Fibroblast of skin of left biceps (primary cell): ENCODE measurements at regions not wholly inside any gene's neighbourhood (a gene's known extent, or its start where the extent isn't known, plus 50 kb on each side); places are given as distances from the start of the nearest gene placed in this dataset.
A peak's percentile ranks its signal among the peaks of the same experiment; 100 is the strongest.
"Not testable (repeated sequence)": the region's sequence is repeated elsewhere in the genome, so short reads cannot be mapped to it uniquely, and the experiment has no call there.

Source experiments
- DNase-seq, 2 experiments: peaks; one replicate each; pipeline ENCODE4 v3.0.0-alpha.2; 2013; ENCODE audit warnings: low read depth in 2 of 2

GRCh38 chr7:81226234-81226633 is 307.4 kb upstream of the SEMA3C start:
- DNase-seq = no peak

GRCh38 chr7:81222692-81223091 is 303.8 kb upstream of the SEMA3C start:
- DNase-seq = not testable (repeated sequence)

DNA sequence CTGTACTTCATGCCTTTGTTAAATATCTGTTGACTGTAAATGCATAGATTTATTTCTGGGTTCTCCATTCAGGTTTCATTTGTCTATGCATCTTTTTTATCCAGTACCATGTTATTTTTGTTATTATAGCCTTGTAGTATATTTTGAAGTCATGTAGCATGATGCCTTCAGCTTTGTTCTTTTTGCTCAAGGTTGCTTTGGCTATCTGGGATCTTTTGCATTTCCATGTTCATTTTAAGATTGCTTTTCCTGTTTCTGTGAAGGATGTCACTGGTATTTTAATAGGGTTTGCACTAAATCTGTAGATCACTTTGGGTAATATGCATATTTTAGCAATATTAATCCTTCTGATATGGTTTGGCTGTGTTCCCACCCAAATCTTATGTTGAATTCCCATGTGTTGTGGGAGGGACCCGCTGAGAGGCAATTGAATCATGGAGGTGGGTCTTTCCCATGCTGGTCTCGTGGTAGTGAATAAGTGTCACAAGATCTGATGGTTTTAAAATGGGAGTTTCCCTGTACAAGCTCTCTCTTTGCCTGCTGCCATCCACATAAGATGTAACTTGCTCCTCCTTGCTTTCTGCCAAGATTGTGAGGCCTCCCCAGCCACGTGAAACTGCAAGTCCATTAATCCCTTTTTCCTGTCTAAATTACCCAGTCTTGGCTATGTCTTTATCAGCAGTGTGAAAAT is 302.8 kb upstream of the SEMA3C start:
- no peak for DNase-seq

DNA sequence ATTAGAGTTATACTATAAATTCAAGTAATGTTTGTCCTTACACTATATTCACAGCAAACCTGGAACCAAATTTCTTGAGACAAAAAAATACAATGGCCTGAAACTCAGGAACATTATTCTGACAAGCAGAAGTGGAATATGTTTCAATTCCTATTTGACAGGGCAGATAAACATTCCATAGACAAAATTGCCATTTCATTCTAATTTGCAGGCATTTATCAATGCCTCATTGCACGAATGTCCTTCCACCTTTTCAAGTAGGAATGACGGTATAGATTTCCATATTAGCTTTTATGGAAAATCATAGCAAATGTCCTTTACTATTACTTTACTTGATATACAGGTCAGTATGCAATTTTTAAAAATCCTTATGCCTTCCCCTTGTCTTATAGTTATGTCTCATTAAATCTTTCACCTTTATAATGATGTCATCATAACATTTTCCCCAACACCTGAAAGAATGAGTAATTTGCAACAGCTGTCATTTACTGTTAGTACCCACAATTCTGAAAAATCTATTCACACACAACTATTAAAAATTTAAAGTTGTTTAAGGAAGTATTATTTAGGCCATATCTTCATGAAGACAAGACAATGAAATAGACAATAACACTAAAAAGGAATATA is 299.7 kb upstream of the SEMA3C start:
- no peak for DNase-seq

GRCh38 chr7:81213394-81213793 is 294.5 kb upstream of the SEMA3C start:
- DNase-seq = no peak

DNA sequence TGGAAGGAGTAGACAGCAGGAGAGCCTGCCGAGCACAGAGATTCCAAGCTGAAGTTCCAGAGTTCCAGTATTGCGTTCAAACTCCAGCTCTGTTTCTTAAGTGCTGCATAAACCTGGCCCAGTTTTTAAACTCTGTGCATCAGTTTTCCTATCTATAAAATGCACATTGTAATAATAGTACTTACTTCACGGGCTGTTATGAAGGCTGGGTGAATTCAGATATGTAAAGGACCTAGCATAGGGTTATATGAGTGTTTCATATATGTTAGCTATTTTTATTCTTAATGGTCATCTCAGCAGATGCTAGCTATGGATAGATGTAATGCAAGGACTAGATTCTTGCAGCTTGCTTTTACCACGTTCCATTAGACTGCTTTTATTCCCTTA is 293.1 kb upstream of the SEMA3C start:
- DNase-seq = no peak

DNA sequence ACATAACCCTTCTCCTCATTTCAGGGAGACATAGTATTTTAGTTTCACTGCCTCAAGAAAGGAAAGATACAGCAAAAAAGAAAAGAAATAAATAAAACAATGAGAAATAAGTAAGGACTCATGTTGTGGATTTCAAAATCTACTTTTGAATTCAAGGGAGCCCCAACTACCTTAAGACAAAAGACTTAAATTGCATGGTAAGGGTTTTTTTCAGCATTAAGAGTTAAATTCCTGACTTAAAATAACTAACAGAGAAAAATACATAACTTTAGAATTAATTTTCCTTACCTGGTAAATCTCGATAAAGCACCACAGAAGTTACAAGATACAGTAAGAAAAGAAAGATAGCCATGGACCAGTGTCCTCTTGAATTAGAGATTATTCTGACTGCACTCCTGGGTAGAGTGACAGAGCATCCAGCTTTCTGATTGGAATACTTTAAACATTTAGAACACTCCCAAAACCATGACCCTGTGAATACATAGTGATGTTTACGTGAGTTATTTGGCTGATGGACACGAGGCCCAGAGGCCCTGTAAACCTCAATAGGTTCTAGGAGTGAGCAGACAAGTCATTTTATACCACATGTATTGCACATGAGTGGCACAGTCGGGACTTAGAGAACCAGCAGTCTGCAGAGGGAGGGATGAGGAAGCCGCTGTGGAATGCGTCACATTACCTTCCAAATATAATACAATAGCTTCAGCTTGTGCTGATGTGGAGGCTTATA is 292.5 kb upstream of the SEMA3C start:
- DNase-seq = peak; percentile 37 to 42

DNA sequence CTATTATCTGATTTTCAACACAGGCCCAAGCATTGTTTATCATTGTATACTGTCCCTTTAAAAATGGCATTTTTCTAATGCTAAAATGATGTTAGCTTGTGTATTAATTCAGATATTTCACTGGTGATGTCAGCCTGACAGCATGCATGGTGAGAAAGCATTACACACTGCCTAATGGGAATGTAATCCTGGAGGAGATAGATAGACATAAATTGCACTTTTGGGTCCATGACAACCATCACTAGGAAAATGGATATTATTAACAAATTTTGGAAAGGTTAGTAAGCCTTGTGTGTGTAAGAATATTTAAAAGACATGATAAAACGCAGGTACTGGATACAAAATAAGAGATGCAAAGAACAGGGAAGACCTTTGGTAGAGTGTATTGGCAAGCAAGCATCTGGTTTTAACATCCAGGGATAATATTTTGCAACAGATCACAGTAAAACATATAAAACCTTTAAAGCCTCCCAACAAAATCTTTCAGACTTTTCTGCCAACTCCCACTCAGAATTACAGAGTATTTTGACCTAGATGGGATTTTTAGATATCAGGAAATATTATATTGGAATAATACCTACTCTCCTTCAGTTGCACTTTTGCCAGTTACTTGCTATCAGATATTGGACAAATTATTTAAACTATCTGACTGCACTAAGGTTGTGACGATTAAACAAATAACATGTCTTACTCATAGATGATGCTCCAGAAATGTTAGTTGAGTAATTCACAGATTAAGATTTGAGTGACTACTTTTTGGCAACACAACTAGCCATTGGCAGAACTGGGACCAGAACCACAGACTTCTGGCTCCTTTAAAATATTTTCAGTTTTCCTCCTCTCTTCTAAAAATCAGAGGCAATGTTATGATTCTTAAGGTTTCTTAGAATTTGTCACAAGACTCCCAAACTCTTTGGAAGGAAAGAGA is 291.6 kb upstream of the SEMA3C start:
- peak in 1 of 2 experiments; percentile 36 for DNase-seq

DNA sequence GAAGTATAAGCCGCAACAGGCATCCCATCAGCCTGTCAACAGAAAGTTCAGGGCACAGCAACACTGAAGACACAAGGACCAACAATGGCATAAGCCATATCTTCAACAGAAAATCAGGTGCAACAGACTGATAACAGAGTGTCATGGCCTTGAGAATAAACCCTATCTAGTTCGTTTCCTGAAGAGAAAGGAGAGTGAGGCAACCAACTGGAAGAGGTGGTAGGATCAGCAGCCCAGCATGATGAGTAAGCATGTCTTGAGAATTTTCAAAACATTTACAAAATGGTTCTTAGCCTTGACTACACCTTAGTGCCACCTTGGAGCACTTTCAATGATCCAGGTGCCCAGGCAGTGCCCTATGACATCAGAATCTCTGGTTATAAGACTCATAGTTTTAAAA is 290.2 kb upstream of the SEMA3C start:
- DNase-seq = no peak

- no peak for DNase-seq
These were observed 288.9 kb upstream of the SEMA3C start for GRCh38 chr7:81207801-81208200.

- DNase-seq = no peak
These were observed 288.0 kb upstream of the SEMA3C start for GRCh38 chr7:81206667-81207360.

GRCh38 chr7:81206217-81206616 is 287.4 kb upstream of the SEMA3C start:
- no peak for DNase-seq

- no peak for DNase-seq
These were observed 282.3 kb upstream of the SEMA3C start for GRCh38 chr7:81201188-81201587.

DNA sequence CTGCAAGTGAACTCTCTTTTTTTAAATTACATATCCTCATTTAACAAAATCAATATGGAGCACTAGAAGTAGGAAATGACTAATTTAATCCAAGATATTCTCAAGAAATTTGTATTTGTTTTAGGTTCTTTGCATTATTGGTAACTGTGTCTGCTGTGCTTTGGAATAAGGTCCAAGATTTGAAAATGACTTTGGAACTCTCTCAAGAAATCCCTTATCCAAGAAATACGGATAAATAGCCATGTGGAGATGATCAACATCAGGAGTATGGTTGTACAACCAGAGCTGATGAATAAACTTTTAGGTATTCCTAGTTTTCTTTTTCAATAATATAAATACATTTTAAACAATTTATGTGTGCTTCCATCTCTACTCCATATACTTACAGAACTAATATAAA is 279.9 kb upstream of the SEMA3C start:
- no peak for DNase-seq

DNA sequence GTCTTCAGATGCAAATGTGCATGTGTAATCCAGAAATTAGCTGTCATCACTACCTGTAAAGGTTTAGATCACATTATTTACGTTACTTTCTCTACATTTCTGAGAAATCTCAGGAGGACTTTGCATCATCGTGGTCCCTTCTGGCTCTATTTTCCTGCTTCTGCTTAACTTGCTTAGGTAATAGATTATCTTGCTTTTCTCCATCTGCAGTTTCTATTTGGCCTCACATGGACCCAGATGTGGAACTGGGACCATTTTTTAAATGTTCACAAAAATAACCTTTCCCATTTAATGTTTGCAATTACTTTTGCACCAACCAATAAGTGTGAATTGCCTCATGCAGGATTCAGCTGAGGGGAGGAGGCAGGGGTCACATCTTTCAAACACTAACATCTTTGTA is 278.4 kb upstream of the SEMA3C start:
- DNase-seq = no peak

DNA sequence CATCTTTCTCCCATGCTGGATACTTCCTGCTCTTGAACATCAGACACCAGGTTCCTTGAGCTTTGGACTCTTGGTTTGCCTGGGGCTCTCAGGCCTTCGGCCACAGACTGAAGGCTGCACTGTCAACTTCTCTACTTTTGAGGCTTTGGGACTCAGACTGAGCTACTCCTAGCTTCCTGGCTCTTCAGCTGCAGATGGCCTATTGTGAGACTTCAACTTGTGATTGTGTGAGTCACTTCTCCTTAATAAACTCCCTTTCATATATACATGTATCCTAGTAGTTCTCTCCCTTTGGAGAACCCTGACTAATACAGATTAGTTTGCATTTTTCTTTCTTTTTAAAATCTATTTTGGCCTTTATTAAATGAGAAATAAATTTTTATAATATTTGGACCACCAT is 276.2 kb upstream of the SEMA3C start:
- no peak for DNase-seq

- DNase-seq = no peak
These were observed 272.3 kb upstream of the SEMA3C start for GRCh38 chr7:81190997-81191768.

DNA sequence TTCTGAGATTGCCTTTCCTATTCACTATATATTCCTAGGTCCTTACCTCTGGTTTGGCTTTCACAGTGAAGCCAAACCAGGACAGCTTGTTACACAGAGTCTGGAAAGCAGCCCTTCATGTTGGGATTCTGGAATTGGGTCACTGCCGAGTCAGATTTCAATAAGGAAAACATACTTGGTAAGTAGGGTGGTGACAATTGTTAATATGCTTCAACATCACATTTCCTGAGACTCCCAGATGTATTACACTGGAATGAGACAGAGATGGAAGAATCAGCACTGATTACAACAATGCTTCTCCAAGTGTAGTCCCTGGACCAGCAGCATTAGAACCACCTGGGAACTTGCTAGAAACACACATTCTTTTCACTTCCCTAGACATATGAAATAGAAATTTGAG is 268.9 kb upstream of the SEMA3C start:
- DNase-seq = no peak

- no peak for DNase-seq
These were observed 267.8 kb upstream of the SEMA3C start for GRCh38 chr7:81186691-81187090.

GRCh38 chr7:81185072-81185471 is 266.2 kb upstream of the SEMA3C start:
- no peak for DNase-seq

GRCh38 chr7:81183326-81183725 is 264.5 kb upstream of the SEMA3C start:
- no peak for DNase-seq
